ENCODE measurements at regions not wholly inside any gene's neighbourhood (a gene's known extent, or its start where the extent isn't known, plus 50 kb on each side); places are given as distances from the start of the nearest gene placed in this dataset.

- Histone ChIP-seq H4K20me1 (ENCODE audit: control insufficient read depth, insufficient read depth, insufficient read length) (no peaks in the 10 kb centered on the region), H3K9ac (ENCODE audit: extremely low read depth, insufficient read length, low read length) (no peak overlapping the region), H3K4me1 (ENCODE audit: insufficient read depth, low read length) (no peaks in the 10 kb centered on the region), H3K9me3 (ENCODE audit: control insufficient read depth, low read depth, low read length) (no peaks in the 10 kb centered on the region), H3K56ac (ENCODE audit: insufficient read length, low read depth, low read length) (no peak overlapping the region), H2BK5ac (ENCODE audit: insufficient read length, low read length) (no peak overlapping the region), H2AFZ (ENCODE audit: low read length) (no peak overlapping the region), H3K4me2 (ENCODE audit: insufficient read depth, insufficient read length, low read length) (no peak overlapping the region), H4K8ac (replicated peaks; ENCODE audit: insufficient read length, low read depth, low read length) (no peak overlapping the region), H3T11ph (ENCODE audit: low read length) (no peak overlapping the region), H3K79me1 (ENCODE audit: insufficient read depth, low read depth, low read length, poor library complexity, severe bottlenecking) (no peaks in the 10 kb centered on the region), H3K4ac (ENCODE audit: low read depth, low read length) (no peak overlapping the region), H2BK120ac (ENCODE audit: low read depth, low read length, poor library complexity, severe bottlenecking) (no peak overlapping the region), H2BK20ac (ENCODE audit: low read depth, low read length, poor library complexity, severe bottlenecking) (no peak overlapping the region), H3K79me2 (ENCODE audit: insufficient read depth, low read length) (no peaks in the 10 kb centered on the region), H2BK15ac (ENCODE audit: low read depth, low read length) (no peak overlapping the region), H3K23ac (ENCODE audit: insufficient read length, low read depth, low read length) (no peak overlapping the region), H3K27me3 (ENCODE audit: insufficient read depth, low read length) (no peaks in the 10 kb centered on the region), H2AK5ac (ENCODE audit: insufficient read length, low read length) (no peak overlapping the region), H3K14ac (ENCODE audit: insufficient read depth, low read length) (no peak overlapping the region), H3K18ac (ENCODE audit: insufficient read length, low read depth, low read length) (no peak overlapping the region), H4K5ac (ENCODE audit: insufficient read length, low read depth, low read length) (no peak overlapping the region), H3K27ac (ENCODE audit: insufficient read length, low read depth, low read length) (no peak overlapping the region), H4K91ac (ENCODE audit: insufficient read length, low read depth, low read length) (no peak overlapping the region), H2BK12ac (ENCODE audit: insufficient read length, low read depth, low read length) (no peak overlapping the region), H3K23me2 (ENCODE audit: insufficient read length, low read depth, low read length, poor library complexity, severe bottlenecking) (no peaks in the 10 kb centered on the region)
- Mint-ChIP-seq H3K4me1 (peaks cover 0 to 7% of the 10 kb centered on the region in 2 experiments; a peak in 2 of 4 replicates), H3K36me3 (ENCODE audit: insufficient read depth in 1 of 3, low read depth in 3 of 3) (no peaks in the 10 kb centered on the region), H3K4me3 (no peak overlapping the region), H3K27ac (no peak overlapping the region; a peak in 1 of 7 replicates), H3K27me3 (ENCODE audit: low read depth) (no peaks in the 10 kb centered on the region; the same call in 1 of the 2 replicates), H3K9me3 (no peaks in the 10 kb centered on the region; a peak in 1 of 5 replicates)
- TF ChIP-seq CTCF (conservative IDR thresholded peaks at IDR 0.05): no peak
- DNase-seq: no peak
- no CpG with 5 or more reads among the region's 3 CpGs for WGBS (ENCODE audit: extremely low coverage, insufficient read length, low lambda C conversion rate)
Measured at GRCh38 chr2:106339609-106340008, 128.6 kb downstream of the RGPD3 start.

Measured in H9 (cell line).